GM19467 (cell line): ENCODE measurements at regions not wholly inside any gene's neighbourhood (a gene's known extent, or its start where the extent isn't known, plus 50 kb on each side); places are given as distances from the start of the nearest gene placed in this dataset.

Experiments
- ATAC-seq: cut with Tn5 transposase; IDR thresholded peaks from one replicate; pipeline ENCODE4 v1.9.1; 2021; ENCODE audit warnings: mild to moderate bottlenecking, moderate library complexity; ENCODE audit not compliant: unreplicated experiment

DNA sequence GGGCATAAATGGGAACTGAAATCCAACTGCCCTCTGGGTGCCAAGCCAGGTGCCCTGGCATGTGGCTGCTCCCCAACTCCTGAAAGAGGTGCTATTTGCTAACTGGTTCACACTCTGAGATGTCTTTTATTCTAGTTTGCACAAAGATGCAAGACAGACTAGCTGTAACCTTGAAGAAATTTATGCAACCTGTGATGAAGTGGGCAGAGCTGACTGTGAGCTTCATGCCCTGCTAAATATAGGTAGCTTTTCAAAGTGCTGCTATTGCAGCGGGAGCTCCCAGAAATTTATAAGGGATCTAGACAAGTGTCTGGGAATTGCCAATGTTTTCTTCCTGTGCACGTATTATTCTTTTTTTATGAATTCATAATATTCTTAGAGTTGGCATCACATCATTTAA lies 517.5 kb downstream of the RNF144B start:
- no peak for ATAC-seq

DNA sequence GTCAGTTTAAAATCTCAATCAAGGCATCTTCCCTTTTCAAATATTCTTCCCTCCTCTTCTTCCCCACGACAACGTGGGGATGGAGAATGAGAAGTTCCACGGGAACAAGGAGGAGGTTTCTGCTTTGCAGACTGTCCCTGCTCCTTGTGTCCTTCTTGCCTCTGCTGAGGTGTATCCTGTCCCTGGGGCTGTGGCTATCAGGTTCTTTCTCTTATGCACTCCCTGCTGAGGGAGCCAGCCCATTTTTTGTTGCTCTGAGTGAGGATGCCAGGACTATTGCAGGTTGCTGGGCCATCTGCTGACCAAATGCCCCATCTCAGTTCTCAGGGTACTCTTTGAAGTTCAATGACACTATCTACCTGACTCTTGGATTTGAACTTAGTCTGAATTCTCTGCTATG lies 533.6 kb downstream of the RNF144B start:
- ATAC-seq: no peak

DNA sequence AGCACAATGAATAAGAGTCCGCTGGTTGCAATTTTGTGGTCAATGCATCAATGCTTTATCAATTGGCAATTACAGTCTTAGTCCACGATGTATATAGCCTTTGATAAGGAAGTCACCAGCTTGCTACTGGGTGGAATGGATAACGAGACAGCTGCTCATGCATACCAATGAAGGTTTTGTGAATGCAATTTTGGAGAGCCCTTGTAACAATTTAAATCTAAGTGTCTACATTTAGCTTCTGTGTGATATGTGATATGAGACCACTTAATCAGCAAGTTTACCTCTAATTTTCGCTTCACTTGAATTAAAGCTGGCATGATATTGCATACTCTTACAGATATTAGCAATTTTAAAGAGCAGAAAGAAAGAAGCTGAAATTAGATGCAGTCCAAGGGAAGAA lies 543.9 kb downstream of the RNF144B start:
- ATAC-seq: no peak

DNA sequence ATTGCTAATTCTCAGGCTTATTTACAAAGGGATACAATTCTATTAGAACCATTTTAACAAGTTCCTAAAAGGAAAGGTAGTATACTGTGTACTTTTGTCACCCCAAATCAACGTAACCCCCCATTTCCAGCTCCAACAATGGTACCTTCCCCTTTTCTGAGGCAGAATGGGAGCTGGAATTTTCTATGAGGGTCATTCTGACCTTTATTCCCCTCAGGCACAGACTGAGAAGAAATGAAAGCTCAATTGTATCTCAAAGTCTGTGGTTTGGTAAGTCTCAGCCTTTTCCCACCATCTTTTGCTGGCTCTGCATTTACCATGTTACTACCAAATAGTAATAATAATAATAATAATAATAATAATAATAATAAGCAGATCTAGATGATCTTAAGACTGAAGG lies 571.0 kb downstream of the RNF144B start:
- ATAC-seq: no peak

DNA sequence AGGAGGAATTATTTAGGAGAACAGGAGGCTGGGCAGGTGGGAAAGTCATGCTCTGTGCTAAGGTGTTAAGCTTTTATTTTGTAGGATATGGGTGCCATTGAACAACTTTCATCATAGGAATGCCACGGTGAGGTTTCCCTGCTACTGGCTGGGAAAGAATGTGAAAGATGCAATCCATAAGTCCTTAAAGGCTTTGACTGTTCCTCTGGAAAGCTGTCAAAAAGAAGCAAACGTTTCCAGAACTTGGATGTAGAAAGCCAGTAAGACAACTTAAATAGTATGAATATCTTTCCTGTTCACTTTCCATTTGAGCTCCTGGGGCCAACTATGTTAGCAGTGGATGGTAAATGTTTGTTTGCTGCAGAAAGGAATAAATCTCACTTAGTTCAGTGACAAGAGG lies 574.4 kb downstream of the RNF144B start:
- ATAC-seq: no peak

DNA sequence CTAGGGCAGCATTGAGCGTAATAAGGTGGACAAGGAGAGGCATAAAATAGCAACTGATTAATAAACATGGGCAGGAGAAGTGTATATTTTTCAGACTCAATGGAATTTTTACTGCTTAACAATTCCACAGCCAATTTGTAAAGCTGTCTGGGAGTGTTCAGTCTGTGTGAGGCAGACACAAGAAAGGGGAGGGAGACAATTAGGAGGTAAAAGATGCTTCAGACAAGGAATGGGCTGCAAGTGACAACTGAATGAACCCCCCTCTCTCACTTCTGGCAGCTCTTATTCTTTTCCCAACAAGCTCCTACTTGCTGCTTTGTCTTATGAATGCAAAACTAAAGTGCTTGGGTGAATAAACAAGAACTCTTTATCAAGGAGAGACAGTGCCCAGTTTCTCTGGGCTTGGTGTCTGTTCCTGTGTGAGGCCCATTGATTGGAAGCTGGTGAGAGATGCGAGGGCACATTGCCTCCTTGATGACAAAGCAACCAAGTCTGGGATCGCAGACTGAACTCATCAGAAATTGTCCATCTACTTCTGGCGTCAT lies 575.3 kb downstream of the RNF144B start:
- ATAC-seq: no peak

DNA sequence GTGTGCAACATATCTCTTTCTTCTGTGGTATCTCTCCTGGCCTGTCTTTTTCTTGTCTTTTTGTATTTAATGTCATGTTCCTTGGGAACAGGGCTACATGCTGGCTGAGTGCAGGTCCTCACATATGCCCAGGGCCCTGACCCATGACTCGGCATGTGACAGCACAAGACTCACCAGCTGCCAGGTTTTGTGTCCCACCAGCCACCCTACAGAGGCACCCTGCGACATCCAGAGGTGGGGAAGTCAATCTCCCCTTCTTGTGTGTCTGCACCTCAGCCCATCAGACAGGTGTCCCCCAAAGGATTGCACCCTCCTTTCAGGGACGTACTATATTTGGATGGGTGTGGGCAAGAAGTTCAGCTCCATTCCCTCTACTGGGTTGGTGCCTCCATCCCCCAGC lies 576.3 kb downstream of the RNF144B start:
- no peak for ATAC-seq

DNA sequence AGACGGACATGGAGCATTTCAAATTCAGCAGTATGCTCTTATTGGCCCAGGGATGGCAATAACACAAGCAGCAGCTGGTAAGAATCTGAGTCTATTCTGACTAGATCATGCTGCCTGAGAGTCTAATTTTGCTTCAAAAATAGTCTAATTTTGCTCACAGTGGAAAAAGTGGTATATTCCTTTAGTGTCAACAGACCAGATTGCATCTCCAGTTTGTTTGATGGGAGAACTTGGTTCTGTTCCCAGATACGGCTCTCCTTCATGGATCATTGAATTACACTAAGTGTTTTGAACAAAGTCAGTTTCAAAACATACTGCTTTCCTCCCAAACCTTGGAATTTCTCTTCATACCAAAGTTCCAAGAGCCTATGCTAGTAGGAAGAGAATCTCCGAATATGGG lies 586.1 kb downstream of the RNF144B start:
- no peak for ATAC-seq

DNA sequence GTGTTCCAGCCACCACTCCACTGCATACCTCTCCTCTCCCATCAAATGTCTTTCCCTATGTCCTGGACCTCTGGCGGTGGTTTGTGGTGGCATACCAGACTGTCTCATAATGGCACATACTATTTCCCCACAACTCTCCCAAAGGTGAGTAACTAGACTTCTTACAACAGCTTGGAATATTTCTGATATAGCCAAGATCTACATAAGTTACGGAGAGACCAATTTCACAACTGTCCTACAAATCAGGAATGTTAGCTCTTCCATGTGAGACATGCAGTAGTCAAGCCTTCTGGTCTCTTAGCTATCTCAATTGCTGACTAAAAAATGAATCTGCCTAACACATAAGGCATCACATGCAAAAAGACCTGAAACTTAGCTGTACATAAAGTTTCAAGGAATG lies 588.9 kb downstream of the RNF144B start:
- no peak for ATAC-seq

DNA sequence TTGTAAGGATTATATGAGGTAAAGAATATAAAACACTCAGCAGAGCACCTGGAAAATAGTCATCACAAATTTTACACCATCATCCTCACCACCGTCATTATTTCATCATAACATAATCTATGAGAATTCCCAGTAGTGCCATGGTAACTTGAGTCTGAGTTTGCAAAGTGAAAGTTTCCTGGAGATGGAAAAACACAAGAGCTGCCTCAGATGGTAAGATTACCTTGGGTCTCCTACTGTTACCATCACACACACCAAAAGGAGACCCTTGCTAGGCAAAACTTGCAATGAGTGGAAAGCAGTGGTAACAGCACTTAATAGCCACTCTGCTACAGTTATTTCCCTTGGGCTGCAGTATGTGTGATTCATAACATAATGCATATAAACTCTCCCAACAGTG lies 589.8 kb downstream of the RNF144B start:
- no peak for ATAC-seq

DNA sequence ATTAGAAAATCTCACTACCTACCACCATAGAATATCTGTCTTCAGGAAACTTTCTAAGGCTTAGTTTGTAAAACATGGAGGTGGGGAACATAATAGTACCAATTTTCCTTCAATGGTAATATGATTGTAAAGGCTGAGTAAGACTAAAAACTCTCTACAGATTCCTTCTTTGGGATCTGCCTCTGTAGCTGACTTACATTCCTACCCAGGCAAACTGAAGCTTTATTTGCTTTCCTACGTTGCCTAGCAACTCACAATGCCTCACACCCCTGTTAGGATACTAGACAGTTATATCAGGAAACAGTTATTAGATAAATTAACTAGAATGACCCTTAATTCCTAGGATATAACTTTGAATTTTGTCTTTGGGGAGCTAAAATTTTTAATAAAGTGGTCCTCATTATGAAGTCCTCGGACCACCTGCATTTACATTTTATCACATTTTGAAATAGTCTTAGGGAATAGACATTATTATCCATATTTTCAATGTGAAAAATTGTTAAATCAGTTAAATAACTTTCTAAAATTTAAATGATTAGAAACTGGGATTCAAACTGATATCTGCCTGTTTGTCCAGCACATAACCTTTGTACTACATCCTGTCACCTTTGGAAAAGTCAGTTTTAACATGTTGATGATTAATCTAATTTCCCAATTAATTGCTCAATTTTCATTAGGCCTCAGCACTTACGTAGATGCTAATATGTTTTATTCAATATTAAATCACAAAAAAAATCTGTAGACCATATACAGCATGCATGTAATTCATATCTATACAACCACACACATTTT lies 591.4 kb downstream of the RNF144B start:
- no peak for ATAC-seq

DNA sequence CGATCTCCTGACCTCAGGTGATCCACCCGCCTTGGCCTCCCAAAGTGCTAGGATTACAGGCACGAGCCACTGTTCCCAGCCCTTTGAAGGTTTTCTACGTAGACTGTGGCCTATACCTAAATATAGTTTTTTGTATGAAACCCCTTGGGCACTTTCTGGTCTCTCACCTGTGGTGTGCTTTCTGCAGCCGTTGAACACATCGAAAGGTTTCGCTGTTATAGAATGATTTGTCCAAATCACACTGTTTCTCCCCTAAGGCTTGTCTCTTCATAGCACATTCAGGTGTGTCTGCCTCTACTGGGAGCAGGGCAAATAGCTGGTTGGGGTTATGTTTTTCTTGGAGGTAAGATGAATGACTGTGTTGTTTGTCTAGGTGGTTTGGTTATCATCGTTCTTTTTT lies 597.9 kb downstream of the RNF144B start:
- no peak for ATAC-seq

DNA sequence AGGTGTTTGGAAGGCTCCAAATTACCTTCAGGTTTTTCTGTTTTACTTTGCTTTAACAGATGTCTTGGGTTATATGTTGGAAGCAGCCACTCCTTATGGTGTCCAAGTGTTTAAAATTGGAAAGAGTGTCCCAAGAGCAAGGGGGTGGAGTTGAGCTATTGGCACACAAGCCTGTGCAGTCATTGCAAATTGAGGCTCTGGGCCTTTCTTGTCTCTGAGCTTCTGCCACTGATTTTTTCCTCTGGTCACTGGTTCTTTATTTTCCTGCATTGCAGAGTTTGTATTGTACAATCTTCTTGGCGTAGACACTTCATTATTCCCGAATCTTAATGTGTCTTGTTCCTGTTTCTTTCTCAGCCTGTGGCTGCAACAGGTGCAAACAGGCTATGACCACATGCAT lies 598.8 kb downstream of the RNF144B start:
- no peak for ATAC-seq

DNA sequence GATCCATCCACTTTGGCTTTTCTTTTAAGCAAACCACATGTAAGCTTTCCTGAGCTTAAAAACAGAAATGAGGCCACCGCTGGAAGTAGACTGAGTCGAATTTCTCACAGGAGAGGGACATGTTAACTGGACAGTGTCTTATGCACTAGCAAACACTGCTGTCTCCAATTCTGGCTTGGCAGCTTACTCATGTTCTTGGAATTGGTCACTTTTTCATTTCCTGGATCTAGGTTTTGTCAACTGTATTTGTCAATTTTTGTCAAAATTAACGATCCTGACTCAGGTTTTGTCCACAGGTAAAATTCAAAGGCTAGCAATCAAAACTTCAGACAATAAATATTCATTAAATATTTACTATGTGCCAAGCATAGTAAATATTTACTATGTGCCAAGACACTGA lies 601.5 kb downstream of the RNF144B start:
- ATAC-seq: no peak

DNA sequence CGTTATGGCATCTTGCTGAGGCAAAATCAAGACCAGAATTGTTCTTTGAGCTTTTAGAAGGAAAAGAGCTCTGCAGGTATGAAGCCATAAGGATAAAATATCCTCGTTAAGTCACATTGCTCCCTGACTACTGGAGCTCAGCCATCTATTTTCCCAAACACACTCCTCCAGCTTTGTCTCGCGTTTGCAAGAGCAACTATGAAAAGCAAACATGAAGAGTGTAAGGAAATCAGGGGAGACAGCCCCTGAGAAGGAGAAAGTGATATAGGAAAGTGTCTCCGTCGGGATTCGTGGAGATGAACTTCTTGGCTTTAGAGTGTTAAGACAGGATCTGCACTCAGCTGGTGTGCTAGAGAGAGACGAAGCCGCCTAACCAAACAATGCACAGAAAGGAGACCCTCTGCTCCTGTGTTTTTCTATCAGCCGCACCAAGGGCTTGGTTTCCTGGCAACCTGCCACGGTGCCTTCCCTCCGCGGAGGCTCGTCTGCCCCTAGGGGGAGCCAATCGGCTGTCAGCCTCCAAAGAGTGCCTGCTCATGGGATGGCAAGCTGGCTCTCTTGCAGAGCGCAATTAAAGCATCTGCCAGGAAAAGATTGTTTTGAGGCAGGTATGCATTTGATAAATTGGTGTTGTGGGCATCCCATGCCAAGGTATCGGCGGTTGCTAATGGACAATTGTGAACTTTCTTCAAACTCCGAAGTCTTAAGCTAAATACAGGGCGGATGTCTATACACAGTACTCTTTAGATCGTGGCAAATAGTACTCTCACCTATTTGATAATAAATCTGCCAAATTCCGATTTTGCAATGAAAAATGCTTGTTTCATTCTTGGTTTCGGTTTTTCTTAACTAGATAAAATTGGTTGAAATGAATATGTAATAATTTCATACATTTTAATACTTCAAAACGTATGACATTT lies 603.2 kb downstream of the RNF144B start:
- ATAC-seq: peak; percentile 94

DNA sequence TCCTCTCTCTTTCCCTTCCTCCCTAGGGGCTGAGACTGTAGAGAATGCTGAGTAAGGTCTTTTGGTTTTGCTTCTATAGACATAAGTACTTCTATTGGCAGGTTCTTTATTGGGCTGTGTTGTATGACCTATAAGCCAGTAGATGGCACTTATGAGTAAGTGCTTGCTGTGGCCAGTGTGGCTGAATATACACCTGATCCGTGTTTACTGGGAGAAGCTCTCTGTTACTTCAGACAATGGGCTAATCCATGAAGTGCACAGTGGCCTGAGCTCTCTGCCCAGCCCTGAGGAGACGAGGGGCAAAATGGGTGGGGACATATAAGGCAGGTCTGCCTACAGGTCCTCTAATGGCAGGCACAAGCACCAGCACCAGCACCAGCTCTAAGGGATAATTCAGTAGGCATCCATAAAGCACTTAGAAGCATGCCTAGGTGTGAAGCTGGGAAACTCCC lies 610.3 kb downstream of the RNF144B start:
- ATAC-seq: peak; percentile 85

DNA sequence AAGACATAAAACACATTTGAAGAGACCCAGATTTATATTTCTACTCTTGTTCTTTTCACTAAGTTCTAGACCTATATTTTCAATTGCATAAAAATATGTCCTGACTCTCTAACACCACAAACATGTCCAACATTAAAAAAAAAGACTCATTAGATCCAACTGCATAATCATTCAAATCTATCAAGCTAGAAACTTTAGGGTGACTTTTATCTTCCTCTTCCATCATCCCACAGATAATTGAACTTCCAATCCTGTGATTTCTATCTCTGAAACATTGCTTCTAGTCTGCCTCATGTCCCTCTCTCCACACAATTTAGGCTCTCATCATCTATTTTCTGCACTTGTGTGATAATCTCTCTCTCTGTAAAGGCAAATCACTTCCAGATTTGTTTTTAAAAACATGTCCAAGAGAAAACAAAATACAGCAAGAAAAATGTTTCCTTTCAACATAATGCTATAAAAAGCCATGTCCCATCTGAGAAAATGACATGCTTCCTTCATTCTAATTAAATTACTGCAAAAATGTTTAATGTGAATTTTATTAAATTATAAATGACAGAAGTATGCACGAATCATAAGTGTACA lies 615.9 kb downstream of the RNF144B start:
- no peak for ATAC-seq

DNA sequence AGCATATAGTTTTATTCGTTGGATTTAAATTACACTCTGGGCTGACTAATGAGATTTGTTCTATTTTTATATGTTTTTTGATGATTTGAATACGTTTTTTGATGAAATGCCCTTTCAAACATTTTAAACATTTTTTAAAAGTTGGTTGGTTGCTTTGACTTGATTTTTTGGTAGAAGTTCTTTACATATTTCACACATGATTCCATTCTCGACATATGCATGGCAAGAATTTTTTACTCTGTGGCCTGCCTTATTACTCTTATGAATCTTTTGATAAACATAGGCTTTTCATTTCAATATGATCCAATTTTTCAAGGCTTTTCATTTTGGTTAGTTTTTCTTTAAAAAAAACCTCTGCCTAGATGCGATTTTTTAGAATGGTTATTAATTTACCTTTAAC lies 617.0 kb downstream of the RNF144B start:
- no peak for ATAC-seq

DNA sequence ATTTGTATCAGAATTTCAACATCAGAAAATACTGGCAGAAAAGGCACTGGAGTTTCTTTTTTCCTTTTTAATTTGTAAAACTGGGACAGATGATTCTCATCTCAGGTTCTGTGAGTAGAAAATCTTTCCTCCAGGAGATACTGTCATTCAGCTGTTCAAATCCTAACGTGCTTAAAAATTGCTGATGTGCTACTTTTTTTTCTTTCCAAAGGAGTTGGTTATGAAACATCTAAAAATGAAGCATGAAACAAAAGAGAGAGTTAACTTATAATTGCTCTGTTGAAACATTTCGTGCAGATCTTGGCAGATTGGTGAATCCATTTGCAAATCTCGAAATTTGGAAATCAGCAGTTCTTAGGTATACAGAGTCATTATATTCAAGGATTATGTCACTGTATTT lies 622.6 kb downstream of the RNF144B start:
- no peak for ATAC-seq

DNA sequence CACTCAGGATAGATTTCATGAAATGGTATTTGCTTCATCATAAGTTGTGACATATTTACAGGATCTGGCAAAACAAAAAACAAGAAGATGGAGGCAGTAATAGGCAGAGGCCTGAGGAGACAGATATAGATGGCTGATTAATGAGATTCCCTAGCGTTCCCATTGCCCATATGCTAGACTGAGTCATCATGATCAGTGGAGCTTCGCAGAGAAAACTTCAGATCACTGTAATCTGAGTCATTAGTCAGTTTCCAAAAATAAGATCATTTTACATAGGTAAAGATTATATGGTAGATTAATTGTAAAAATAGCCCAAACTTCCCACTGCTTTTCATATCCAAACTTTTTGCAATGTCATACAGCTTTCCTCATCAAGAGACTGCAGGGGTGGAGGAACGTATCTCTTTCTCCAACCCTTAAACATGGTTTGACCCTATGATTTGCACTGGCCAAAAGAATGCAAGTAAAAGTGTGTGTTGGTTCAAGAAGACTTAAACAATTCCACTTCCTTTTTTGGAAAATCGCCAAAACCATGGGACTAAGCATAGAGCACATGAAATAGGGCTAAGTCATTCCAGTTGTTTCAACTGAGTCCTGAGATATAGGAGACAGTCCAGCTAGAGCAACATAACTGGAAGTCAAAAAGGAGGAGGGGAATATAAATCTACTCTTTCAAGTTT lies 626.0 kb downstream of the RNF144B start:
- ATAC-seq: no peak

DNA sequence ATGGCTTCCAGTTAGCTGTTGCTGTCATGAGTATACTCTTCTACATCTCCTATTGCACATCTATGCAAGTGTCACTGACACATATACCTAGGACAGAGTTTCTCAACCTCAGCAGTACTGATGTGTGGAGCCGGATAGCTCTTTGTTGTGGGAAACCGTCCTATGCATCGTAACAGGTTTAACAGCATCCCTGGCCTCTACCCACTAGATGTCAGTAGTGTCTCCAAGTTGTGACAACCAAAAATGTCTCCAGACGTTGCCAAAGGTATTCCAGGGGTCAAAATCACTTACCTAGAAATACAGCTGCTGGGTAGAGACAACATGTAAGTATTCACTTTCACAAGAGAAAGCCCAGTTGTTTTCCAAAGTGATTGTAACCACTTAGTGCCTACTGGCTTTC lies 637.6 kb downstream of the RNF144B start:
- ATAC-seq: no peak
